LNCAP (cell line): ENCODE measurements at regions not wholly inside any gene's neighbourhood (a gene's known extent, or its start where the extent isn't known, plus 50 kb on each side); places are given as distances from the start of the nearest gene placed in this dataset.

Experiments
- TF ChIP-seq, protein P1 (sequence below): fragments of 450-650 bp; IDR thresholded peaks from 2 replicates; pipeline ENCODE4 v1.5.1; 2017; ENCODE audit warnings: mild to moderate bottlenecking

DNA sequence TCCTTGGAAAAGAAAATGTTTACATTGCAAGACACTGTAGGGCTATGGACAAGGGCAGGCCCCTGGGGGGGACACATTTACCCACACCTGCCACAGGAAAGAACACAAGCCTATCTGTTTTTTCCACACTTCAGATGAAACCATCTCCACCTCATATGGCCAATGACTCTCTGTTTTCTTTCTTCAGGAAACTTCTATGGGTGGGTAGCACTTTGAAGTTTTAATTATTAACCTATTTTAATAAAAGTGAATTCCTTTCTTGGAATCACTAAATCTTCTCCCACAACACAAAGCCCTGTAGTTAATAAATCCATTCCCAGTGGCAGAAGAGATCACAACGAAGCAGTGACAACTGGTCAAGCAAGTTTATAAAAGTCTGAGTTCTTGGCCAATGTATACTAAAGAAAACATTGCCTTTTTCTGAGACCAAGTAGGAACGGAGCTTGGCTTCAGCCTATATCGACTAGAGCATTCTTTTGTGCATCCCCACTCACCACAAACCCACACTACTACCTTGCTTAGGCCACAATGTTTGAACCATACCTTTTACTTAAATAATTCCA, 125.1 kb upstream of the CARMIL1 start:
- TF ChIP-seq, protein P1, sequence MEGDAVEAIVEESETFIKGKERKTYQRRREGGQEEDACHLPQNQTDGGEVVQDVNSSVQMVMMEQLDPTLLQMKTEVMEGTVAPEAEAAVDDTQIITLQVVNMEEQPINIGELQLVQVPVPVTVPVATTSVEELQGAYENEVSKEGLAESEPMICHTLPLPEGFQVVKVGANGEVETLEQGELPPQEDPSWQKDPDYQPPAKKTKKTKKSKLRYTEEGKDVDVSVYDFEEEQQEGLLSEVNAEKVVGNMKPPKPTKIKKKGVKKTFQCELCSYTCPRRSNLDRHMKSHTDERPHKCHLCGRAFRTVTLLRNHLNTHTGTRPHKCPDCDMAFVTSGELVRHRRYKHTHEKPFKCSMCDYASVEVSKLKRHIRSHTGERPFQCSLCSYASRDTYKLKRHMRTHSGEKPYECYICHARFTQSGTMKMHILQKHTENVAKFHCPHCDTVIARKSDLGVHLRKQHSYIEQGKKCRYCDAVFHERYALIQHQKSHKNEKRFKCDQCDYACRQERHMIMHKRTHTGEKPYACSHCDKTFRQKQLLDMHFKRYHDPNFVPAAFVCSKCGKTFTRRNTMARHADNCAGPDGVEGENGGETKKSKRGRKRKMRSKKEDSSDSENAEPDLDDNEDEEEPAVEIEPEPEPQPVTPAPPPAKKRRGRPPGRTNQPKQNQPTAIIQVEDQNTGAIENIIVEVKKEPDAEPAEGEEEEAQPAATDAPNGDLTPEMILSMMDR: no peak

DNA sequence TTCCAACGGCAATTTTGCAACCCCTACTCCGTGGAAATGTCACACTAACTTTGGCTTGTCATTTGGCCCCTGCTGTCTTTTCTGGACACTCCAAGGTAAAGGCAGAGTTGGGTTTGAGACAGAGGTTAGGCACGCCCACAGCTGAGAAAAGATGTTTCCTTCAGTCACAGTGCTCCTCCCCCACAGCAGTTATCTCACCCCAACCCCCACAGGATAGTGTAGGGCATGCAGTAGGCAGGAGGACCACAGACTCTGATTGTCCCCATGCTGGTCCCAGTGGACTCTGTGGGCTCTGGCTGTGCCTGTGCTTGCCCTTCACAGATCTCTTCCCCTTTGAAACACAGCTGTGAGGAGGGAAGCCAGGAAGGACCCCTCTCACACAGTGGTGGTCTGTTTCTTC, 124.0 kb upstream of the CARMIL1 start:
- TF ChIP-seq, protein P1: no peak

DNA sequence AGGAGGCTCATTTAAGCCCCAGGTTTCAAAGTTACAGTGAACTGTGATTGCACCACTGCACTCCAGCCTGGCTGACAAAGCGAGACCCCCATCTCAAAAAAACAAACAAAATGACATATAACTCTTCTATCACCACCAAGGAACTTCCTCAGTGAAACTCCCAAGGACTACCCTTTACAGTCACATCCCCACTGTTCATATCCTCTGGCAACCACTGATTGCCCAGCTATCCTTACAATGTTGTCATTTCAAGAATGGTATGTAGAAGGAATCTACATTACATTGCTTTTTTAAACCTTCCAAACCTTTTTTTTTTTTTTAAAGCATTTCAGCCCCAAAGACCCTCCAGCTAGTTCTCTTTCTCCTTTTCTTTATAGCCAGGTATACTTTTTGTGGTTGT, 123.1 kb upstream of the CARMIL1 start:
- TF ChIP-seq, protein P1: no peak

DNA sequence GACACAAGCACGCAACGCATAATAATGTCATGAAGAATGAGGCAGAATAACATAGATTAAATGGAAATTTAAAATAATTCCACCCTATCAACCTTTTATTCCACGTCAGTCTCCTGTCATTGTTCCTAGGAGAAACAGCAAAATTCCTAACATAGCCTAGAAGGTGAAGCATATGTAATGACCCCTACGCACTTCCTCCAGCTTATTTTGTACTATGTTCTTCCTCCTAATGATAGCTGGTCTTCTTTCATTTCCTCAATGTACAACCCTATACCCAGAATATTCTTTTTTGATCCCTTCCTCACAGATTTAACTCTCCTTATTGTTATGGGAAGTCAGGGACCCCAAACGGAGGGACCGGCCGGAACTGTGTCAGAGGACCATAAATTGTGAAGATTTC, 122.0 kb upstream of the CARMIL1 start:
- TF ChIP-seq, protein P1: no peak

DNA sequence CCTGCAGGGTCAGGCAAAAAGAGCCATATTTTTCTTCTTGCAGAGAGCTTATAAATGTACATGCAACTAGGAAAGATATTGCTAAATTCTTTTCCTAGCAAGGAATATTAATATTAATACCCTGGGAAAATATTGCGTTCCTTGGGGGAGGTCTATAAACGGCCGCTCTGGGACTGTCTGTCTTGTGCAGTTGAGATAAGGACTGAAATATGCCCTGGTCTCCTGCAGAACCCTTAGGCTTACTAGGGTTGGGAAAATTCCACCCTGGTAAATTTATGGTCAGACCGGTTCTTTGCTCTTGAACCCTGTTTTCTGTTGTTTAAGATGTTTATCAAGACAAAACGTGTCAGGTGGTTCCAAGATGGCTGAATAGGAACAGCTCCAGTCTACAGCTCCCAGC, 121.3 kb upstream of the CARMIL1 start:
- TF ChIP-seq, protein P1: no peak

DNA sequence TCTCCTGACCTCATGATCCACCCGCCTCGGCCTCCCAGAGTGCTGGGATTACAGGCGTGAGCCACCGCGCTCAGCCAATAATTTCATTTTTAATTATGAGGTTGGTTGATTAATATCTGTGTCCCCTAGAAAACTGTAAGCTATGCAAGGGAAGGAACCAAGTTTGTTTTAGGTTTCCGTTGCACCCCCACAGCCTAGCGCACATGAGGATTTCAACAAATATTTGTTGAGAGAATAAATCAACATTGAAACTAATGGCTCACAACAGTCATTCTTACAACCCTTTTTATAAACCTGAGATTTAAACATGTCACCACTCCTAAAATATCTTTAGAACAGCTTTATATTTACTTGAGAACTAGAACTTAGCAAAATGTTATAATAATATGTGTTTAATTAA, 114.0 kb upstream of the CARMIL1 start:
- TF ChIP-seq, protein P1: no peak

DNA sequence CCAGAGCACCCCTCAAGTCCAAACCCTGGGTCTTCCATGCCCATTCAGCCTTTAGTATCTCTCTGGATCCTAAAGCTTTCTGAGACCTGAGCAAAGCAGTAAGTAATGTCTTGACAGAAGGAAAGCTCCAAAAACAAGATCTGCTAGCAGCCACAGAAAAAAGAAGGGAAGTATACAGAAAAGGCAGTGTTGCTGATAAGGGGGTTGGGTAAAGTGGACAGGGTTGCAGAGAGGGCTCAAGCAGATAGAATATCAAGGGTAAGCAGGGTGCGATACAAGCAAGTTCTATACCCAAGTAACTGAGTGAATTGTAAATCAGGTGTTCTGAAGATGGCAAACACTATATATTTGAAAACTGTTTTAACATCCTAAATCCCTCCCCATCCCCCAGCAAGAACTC, 113.4 kb upstream of the CARMIL1 start:
- TF ChIP-seq, protein P1: no peak
